ENCODE measurements at regions not wholly inside any gene's neighbourhood (a gene's known extent, or its start where the extent isn't known, plus 50 kb on each side); places are given as distances from the start of the nearest gene placed in this dataset.

GRCh38 chr4:55763996-55764395 is 55.6 kb upstream of the EXOC1L start:
- TF ChIP-seq CTCF (IDR thresholded peaks at IDR 0.05; ENCODE audit: low read depth, low read length, poor library complexity, severe bottlenecking), result no peak
- no peak for TF ChIP-seq EZH2phosphoT487 (IDR thresholded peaks at IDR 0.05; ENCODE audit: borderline replicate concordance, low read length)
